Transverse colon (tissue), 4 donors: ENCODE measurements at regions not wholly inside any gene's neighbourhood (a gene's known extent, or its start where the extent isn't known, plus 50 kb on each side); places are given as distances from the start of the nearest gene placed in this dataset.

Experiments
- DNase-seq: peaks from one replicate; pipeline ENCODE4 v3.0.0-alpha.2; 2019
- H3K27ac ChIP-seq, 4 donors: fragments of 200-600 bp; sonication (generic); 2 replicates each; pipeline ENCODE4 v1.5.1; 2016 to 2018; ENCODE audit warnings: inconsistent platforms in 4 of 4
- H3K27me3 ChIP-seq: fragments of 200-600 bp; sonication (generic); 2 replicates; pipeline ENCODE4 v1.5.1; 2017; ENCODE audit warnings: inconsistent platforms
- H3K36me3 ChIP-seq, 4 donors: fragments of 200-600 bp; sonication (generic); 2 replicates each; pipeline ENCODE4 v1.5.1; 2017 to 2019; ENCODE audit warnings: inconsistent platforms in 4 of 4
- H3K4me1 ChIP-seq, 4 donors: fragments of 200-600 bp; sonication (generic); 2 replicates each; pipeline ENCODE4 v1.5.1; 2017 to 2020; ENCODE audit warnings: inconsistent platforms in 4 of 4
- H3K4me3 ChIP-seq, 4 donors: fragments of 200-600 bp; sonication (generic); 1 replicate in 1 of 4; 2 replicates in 3 of 4; pipeline versions ENCODE4 v1.5.1 to v1.6.1; 2017 to 2019; ENCODE audit warnings: inconsistent platforms in 4 of 4
- H3K9me3 ChIP-seq, 2 donors: fragments of 200-600 bp; sonication (generic); 2 replicates each; pipeline ENCODE4 v1.5.1; 2017 to 2019; ENCODE audit warnings: inconsistent platforms in 2 of 2
- CTCF ChIP-seq, 5 experiments: fragments of 200-600 bp in 3 of 5; fragments of 450-650 bp in 2 of 5; sonication (generic) in 3 of 5; IDR thresholded peaks; 1 replicate in 2 of 5; 2 replicates in 3 of 5; pipeline ENCODE4 v1.5.1; 2016 to 2017; ENCODE audit warnings: antibody characterized with exemption in 5 of 5, inconsistent platforms in 3 of 5, mild to moderate bottlenecking in 2 of 5, moderate library complexity in 1 of 5
- EP300 ChIP-seq: sonication (generic); formaldehyde crosslinking; IDR thresholded peaks from one replicate; pipeline ENCODE4 v1.6.1; 2017; ENCODE audit warnings: antibody characterized with exemption, low read depth
- POLR2A ChIP-seq: fragments of 450-650 bp; IDR thresholded peaks from one replicate; pipeline ENCODE4 v1.6.1; 2016; ENCODE audit warnings: antibody characterized with exemption, mild to moderate bottlenecking, moderate library complexity
- POLR2AphosphoS5 ChIP-seq, 3 donors: sonication (generic); formaldehyde crosslinking; IDR thresholded peaks; one replicate each; pipeline ENCODE4 v1.6.1; 2016; ENCODE audit warnings: antibody characterized with exemption in 3 of 3
- WGBS, 2 donors: methylation state at CpG; one replicate each; pipeline ENCODE4 v1.1.5; 2018; ENCODE audit warnings: low coverage in 1 of 2; 5-methylcytosine and 5-hydroxymethylcytosine counted together
- in situ Hi-C, 4 donors: fragments of 200-750 bp; cut with MboI; loops; one replicate each; pipeline versions ENCODE4 v1.15.0 to v1.15.1; 2017; ENCODE audit warnings: low sequenced_read_pairs in 3 of 4, low pct_ligation_motif_present in 1 of 4, low pct_unique_long_range_greater_than_20kb in 1 of 4
- intact Hi-C: fragments of 100-400 bp; cut with DNase I; formaldehyde crosslinking; loops from one replicate; pipeline ENCODE4 v1.15.1; 2023; ENCODE audit warnings: low total_unique reads

GRCh38 chr4:126742048-126742447 is 890.7 kb upstream of the INTU start:
- in situ Hi-C loops, result no loop called here
- H3K27ac ChIP-seq, result no peak overlapping the region
- WGBS, 2 donors, result 63 to 76% methylated on average over 3 of the region's 3 CpGs
- DNase-seq, result no peak
- TF ChIP-seq POLR2A, result no peak
- TF ChIP-seq CTCF (IDR thresholded peaks at IDR 0.05), result no peak
- no peak for TF ChIP-seq POLR2AphosphoS5 (IDR thresholded peaks at IDR 0.05)
- no peak for TF ChIP-seq EP300
- H3K36me3 ChIP-seq, result no peaks in the 10 kb centered on the region
- H3K27me3 ChIP-seq, result no peaks in the 10 kb centered on the region
- intact Hi-C loops, result no loop called here
- peaks cover 5 to 6% of the 10 kb centered on the region in 2 donors for H3K9me3 ChIP-seq
- H3K4me3 ChIP-seq, result no peak overlapping the region
- no peaks in the 10 kb centered on the region for H3K4me1 ChIP-seq

- no peaks in the 10 kb centered on the region for H3K36me3 ChIP-seq
- H3K4me3 ChIP-seq, result no peak overlapping the region
- no peaks in the 10 kb centered on the region for H3K4me1 ChIP-seq
- intact Hi-C loops (no loop called here), in situ Hi-C loops (no loop called here)
- 71 to 85% methylated on average over 1 of the region's 1 CpG for WGBS, 2 donors
- no peaks in the 10 kb centered on the region for H3K27me3 ChIP-seq
- no peak overlapping the region for H3K27ac ChIP-seq
- peaks cover 5 to 6% of the 10 kb centered on the region in 2 donors for H3K9me3 ChIP-seq
- DNase-seq, result no peak
- TF ChIP-seq CTCF (IDR thresholded peaks at IDR 0.05) (no peak), POLR2AphosphoS5 (IDR thresholded peaks at IDR 0.05) (no peak), POLR2A (no peak), EP300 (no peak)
These were observed 889.9 kb upstream of the INTU start for GRCh38 chr4:126742885-126743284.

- Histone ChIP-seq H3K27ac (no peak overlapping the region), H3K27me3 (no peaks in the 10 kb centered on the region), H3K9me3 (peaks cover 5 to 6% of the 10 kb centered on the region in 2 donors), H3K4me1 (no peaks in the 10 kb centered on the region), H3K36me3 (no peaks in the 10 kb centered on the region), H3K4me3 (no peak overlapping the region)
- in situ Hi-C loops (no loop called here), intact Hi-C loops (no loop called here)
- WGBS, 2 donors, result 69 to 78% methylated on average over 3 of the region's 3 CpGs
- DNase-seq, result no peak
- no peak for TF ChIP-seq POLR2AphosphoS5 (IDR thresholded peaks at IDR 0.05)
- no peak for TF ChIP-seq EP300
- no peak for TF ChIP-seq POLR2A
- no peak for TF ChIP-seq CTCF (IDR thresholded peaks at IDR 0.05)
These were observed 884.0 kb upstream of the INTU start for GRCh38 chr4:126748736-126749135.

GRCh38 chr4:126750723-126751122 is 882.0 kb upstream of the INTU start:
- Histone ChIP-seq H3K27me3 (no peaks in the 10 kb centered on the region), H3K4me3 (no peak overlapping the region), H3K36me3 (no peaks in the 10 kb centered on the region), H3K4me1 (no peaks in the 10 kb centered on the region), H3K9me3 (peaks cover 0 to 6% of the 10 kb centered on the region in 2 donors), H3K27ac (no peak overlapping the region)
- WGBS, 2 donors, result 52 to 56% methylated on average over 2 of the region's 2 CpGs
- in situ Hi-C loops, result no loop called here
- TF ChIP-seq EP300 (no peak), POLR2AphosphoS5 (IDR thresholded peaks at IDR 0.05) (no peak), CTCF (IDR thresholded peaks at IDR 0.05) (no peak), POLR2A (no peak)
- no peak for DNase-seq
- intact Hi-C loops, result no loop called here
